NCI-H1105 treated with DMSO at 0.1 percent for 48 hours (cell line): ENCODE measurements at regions not wholly inside any gene's neighbourhood (a gene's known extent, or its start where the extent isn't known, plus 50 kb on each side); places are given as distances from the start of the nearest gene placed in this dataset.
"Not testable (repeated sequence)": the region's sequence is repeated elsewhere in the genome, so short reads cannot be mapped to it uniquely, and the experiment has no call there.

Experiments
- DNase-seq: peaks from one replicate; lab custom pipeline; 2025; lab: John Stamatoyannopoulos, UW

GRCh38 chr10:29363930-29364329 is 75.1 kb downstream of the LYZL1 start:
- not testable (repeated sequence) for DNase-seq

GRCh38 chr10:29366206-29366605 is 77.3 kb downstream of the LYZL1 start:
- not testable (repeated sequence) for DNase-seq

DNA sequence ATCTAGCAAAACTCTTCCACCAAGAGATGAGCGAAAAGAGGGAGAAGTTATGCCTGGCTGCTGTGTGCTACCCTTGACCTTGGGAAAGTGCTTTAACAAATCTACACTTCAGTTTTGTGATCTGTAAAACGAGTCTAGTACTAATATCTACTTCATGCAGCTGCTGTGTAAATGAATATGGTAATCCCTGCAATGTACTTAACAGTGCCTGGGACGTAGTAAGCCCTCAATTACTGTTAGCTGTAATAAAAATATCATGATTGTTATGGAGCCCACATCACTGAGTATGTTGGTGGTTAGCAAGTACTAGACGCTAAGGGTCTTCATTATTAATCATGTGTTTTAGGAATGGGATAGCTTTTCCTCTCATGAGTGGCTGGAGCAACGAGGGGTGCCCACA is 80.5 kb downstream of the LYZL1 start:
- DNase-seq, result no peak

DNA sequence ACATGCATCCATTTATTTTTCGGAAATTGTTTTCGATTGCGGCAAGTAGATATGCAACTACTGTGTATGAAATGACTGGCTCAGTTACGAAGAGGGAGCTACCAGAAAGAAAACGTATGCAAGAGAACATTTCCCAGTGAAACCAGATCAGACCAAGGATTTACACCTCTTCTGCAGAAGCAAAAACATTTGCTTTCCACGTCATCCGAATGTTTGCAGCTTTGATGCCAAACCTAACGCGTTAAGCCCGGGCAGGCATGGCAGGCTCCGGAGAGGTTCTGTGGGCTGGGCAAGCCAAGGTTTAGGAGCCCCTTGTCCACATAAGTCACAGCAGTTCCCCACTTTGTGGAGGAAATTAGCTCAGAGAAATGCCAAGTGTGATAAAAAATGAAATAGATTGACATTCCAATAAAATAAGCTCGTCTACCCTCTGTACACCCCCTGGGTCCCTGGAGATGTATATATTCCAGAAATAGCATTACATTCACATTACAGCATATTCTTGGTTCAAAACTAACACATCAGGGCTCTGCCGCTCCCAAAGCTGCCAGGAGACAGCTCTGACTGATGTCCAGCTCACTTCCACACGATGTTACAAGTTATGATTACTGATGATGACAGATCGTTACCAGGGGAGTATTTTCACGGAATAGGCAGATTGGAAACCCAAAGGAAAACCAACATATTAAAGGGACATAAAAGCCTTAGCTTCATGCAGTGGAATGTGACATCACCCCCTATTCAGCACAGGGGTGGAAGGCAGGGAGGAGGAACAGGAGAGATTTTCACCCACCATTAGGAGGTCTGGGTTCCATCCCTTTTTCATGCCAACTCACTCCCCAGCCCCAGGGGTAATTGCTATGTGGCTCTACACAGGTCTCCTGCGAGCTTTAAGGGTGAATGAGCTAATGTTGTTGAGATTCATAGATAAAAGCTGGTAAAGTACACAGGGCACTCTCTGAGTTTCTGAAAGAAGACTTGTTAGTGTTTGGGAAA is 81.5 kb downstream of the LYZL1 start:
- no peak for DNase-seq

GRCh38 chr10:29372920-29373319 is 84.0 kb downstream of the LYZL1 start:
- no peak for DNase-seq

GRCh38 chr10:29374162-29374561 is 85.3 kb downstream of the LYZL1 start:
- no peak for DNase-seq

- DNase-seq, result no peak
Observed at GRCh38 chr10:29375888-29376287, 87.0 kb downstream of the LYZL1 start.

DNA sequence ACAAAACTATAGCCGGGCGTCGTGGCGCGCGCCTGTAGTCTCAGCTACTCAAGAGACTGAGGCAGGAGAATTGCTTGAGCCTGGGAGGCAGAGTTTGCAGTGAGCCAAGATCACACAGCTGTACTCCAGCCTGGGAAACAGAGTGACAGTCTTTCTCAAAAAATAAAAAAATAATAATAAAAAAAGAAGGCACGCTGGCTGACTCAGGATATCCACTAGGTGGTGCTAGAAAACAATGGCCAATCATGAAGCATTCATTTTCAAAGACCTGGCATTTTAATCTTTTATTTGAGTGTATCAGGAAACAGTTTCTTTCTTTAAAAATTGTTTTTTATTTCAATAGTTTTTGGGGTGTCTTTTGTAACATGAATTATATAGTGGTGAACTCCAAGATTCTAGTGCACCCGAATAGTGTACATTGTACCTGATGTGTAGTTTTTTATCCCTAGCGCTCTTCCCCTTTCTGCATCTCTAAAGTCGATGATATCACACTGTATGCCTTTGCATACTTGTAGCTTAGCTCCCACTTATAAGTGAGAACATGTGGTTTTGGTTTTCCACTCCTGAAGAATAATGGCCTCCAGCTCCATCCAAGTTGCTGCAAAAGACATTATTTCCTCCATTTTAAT is 88.6 kb downstream of the LYZL1 start:
- DNase-seq, result peak; percentile 9

DNA sequence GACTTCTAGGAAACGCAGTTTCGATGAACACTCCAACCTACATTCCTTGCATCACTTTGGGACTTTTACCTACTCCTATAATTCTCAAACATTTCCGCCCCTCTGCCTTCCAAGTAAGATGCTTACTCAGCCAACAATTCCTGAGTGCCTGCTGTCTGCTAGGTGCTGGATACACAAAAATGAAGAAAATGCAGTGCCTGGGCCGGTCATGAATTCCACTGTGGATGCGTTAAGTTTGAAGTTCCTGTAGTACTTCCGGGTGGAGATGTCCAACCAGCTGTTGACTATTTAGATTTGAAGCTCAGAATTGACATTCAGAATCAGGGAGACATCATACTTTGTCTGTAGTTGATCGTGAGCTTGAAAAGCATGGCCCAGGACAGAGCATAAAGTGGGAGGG is 89.2 kb downstream of the LYZL1 start:
- DNase-seq, result no peak

DNA sequence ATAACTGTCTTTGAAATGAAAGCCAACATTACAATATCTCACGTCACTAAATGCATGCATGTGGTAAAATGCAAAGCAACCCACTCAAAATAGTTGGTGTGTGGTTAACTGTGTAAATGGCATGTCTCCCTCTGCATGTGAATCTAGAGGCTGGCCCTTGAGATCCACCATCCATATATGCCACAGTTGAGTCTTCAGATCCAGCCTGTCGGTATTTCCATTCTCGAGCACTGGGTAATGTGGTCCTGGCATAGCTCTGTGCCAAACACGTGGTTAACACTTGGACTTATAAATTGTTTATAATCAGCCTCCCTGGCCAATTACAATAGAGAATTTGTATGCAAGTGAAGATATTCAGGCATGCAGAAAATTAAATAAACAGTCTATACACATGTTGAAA is 90.3 kb downstream of the LYZL1 start:
- no peak for DNase-seq

DNA sequence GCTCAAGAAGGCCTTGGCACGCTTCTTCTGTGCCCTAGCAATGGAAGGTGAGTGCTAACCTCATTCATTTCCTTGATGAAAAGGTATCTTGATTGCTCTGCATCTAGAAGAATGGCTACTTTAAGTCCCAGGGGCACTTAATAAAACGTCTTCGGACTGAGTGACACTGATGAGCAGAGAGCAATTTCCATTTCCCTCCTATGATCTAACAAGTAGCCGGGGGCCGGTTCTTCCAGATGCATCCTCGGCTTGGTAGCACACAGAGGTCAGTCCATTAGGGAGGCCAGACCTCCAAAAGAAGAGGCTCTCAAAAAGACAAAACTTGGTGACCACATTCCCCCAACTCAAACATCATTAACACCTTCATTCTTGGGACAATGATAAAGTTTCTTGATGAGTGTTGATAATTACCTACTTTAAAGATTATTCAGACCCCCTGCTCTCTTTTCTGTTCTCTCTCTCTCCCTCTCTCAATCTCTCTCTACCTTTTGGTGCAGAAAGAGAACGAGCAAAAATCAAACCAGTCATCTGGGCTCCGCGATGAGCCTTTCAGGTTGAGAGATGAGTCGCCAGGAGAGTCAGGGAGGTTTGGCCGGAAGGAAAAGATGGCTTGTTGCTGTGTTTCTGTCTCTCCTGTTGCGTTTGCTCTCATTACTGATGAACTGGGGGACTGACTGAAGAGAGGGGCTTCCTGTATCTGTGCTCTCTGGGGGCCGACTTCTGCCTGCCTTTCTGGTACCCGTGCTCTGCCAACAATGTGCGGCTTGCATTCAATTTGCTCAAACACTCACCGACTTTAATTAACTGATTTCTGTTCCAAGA is 91.1 kb downstream of the LYZL1 start:
- not testable (repeated sequence) for DNase-seq

- peak; percentile 9 for DNase-seq
Observed at GRCh38 chr10:29380599-29381511, 92.0 kb downstream of the LYZL1 start.

GRCh38 chr10:29386342-29386999 is 97.6 kb downstream of the LYZL1 start:
- DNase-seq, result peak; percentile 58

- DNase-seq, result peak; percentile 77
Observed at GRCh38 chr10:29387269-29387668, 98.4 kb downstream of the LYZL1 start.

DNA sequence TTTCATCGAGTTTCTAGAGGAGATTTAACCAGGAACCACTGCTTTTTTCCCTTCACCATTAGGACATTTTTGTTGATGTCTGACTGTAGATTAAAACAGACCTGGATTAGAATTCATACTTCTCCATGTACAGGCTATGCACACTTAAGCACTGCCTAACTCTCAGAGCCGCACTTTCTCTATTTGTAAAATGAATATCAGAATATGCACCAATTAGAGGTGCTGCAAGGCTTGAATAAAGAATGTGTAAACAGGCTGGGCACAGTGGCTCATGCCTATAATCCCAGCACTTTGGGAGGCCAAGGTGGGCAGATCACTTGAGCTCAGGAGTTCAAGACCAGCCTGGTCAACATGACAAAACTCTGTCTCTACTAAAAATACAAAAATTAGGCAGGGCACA is 99.2 kb downstream of the LYZL1 start:
- peak; percentile 23 for DNase-seq

- DNase-seq, result no peak
Observed at GRCh38 chr10:29389493-29389892, 100.6 kb downstream of the LYZL1 start.

GRCh38 chr10:29389935-29390334 is 101.1 kb downstream of the LYZL1 start:
- no peak for DNase-seq

DNA sequence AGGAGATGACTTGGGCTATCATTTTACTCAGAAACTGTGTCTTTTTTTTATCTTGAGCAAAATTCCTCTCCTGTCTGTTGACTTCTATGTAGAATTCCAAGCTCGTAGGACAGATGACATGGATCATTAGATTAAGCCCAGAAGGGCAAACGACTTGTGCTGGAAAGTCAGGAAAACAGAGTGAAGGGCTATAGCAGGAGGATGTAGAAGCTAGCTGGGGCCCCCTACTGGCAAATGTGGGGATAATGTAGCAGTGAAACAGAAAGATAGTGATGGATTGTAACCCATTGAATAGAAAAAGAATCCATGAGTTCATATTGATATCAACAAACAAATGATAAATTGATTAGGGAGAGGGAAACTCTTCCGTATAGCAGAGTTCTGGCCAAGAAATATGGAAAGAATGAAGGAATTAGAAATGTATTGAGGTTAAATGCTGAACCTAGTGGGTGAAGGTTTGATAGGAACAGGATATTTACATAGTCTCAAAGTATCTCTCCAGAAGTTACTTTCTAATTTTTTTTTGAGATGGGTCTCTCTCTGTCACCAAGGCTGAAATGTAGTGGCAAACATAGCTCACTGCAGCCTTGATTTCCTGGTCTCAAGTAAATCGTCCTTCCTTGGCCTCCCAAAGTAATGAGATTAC is 103.6 kb downstream of the LYZL1 start:
- peak; percentile 50 for DNase-seq

DNA sequence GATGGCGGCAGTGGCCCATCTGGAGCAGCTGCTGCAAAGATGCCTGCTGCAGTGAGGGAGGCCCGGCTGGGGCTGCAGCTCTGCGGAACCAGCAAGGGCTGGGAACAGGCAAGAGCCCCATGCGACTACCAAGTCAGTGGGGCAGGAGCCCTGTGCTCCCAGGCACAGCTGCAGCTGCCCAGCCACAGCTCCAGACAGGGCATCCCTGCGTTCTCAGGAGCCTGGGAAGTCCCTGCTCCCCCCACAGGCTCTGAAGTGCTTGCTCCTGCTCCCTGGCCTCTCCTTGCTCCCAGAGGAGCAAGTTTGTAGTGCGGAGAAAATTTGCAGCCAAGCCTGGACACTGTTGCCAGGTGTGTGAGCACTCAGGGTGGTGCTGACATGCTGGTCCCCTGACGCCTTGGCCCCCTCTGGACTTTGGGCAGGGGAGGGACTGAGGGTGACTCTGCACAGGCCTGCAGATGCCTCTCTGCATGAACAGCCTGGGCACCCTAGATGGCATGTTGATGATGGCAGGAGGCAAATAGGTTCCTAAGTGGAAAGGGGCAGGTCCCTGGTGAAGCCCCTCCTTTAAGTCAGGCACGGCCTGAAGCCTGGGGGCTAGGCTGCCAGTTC is 105.6 kb downstream of the LYZL1 start:
- DNase-seq, result no peak

DNA sequence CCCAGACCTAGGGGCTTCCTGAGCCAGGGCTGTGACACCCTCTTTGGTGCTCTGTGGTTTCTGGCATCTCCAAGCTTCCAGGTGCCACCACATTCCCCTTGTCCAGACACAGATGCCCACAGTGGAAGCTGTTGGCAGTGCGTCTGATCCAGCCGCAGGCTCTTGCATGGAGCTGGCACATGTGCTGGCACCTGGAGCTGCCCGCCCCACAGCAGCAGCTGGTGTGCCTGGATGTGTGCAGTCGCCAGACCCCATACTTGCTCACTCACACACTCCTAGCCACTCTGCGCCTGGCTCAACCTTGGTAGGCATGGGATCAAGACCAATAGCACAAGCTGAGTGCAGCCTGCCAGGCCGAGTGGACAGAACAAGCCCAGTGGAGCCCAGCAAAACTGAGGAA is 106.5 kb downstream of the LYZL1 start:
- DNase-seq, result no peak
